AG04450 (cell line): ENCODE measurements at regions not wholly inside any gene's neighbourhood (a gene's known extent, or its start where the extent isn't known, plus 50 kb on each side); places are given as distances from the start of the nearest gene placed in this dataset.

Source experiments
- CTCF ChIA-PET: fragments of 300-600, 350-600 bp; formaldehyde crosslinking; extraction: SDS; loops from one replicate; lab custom pipeline; 2022; ENCODE audit warnings: antibody characterized with exemption, inconsistent platforms; lab: Charles Lee
- POLR2A ChIA-PET: fragments of 350-600 bp; formaldehyde crosslinking; extraction: SDS; loops from one replicate; lab custom pipeline; 2021; ENCODE audit warnings: antibody characterized with exemption, inconsistent platforms; lab: Yijun Ruan, JAX
- DNase-seq: peaks from one replicate; pipeline ENCODE4 v3.0.0-alpha.2; 2011; ENCODE audit warnings: low read depth, low spot score
- H3K27ac ChIP-seq: one replicate; pipeline ENCODE4 v1.5.1; 2012; ENCODE audit warnings: low read depth, low read length, control low read depth
- H3K27me3 ChIP-seq: one replicate; pipeline ENCODE4 v1.6.0; 2012; ENCODE audit warnings: low read length; ENCODE audit not compliant: control insufficient read depth, insufficient read depth
- H3K4me3 ChIP-seq: 2 replicates; pipeline ENCODE4 v1.5.1; 2011; ENCODE audit warnings: mild to moderate bottlenecking, low read depth, low read length, control low read depth
- H3K9me3 ChIP-seq: 2 replicates; pipeline ENCODE4 v1.5.1; 2012; ENCODE audit warnings: low read length; ENCODE audit not compliant: control insufficient read depth, insufficient read depth
- TF ChIP-seq, protein P1 (sequence below): IDR thresholded peaks from 2 replicates; pipeline ENCODE4 v1.5.1; 2011; ENCODE audit warnings: low read depth, low read length, control low read depth, inconsistent platforms

DNA sequence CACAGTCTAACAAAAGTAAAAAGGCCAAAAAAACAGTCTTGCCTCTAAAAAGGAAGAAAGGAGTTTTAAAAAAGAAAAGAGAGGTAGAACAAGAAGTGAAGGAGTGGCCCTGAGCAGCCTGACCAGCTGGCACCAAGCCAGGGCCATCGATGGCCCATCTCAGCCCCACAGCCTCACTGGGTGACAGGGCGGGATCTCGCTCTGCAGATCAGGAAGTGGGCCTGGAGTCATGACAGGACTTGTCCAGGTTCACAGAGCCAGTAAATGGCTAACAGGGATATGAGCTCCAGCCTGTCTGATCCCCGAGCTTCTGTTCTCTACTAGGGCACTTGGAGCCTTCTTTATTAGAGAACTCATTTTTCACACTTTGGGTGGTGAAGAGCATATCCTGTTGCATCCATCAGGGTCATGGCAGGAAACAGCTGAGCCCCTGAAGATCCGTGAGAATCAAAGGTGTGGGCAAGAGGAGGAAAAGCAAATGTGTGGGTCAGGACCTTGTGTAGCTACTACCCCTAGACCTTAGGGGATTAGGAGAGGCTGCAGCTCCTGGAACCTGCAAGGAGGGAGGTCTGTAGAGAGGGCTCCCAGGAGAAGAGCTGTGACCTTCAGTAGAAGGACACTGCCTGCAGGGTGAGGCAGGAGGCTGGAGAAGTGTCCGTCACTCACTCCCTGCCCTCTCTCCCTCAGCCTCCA lies 299.0 kb upstream of the MSX2 start:
- Histone ChIP-seq H3K27me3 (peaks cover 2% of the 10 kb centered on the region), H3K27ac (no peak overlapping the region), H3K4me3 (no peak overlapping the region), H3K9me3 (no peaks in the 10 kb centered on the region)
- POLR2A ChIA-PET = no interaction called here
- CTCF ChIA-PET = interaction anchor here (1.2 to 6.7 kb wide), 3 partner anchors 11 to 367 kb away, joined by 3 to 75 read pairs (median 7); no protein-coding TSS in a partner anchor
- DNase-seq = no peak
- TF ChIP-seq, protein P1, sequence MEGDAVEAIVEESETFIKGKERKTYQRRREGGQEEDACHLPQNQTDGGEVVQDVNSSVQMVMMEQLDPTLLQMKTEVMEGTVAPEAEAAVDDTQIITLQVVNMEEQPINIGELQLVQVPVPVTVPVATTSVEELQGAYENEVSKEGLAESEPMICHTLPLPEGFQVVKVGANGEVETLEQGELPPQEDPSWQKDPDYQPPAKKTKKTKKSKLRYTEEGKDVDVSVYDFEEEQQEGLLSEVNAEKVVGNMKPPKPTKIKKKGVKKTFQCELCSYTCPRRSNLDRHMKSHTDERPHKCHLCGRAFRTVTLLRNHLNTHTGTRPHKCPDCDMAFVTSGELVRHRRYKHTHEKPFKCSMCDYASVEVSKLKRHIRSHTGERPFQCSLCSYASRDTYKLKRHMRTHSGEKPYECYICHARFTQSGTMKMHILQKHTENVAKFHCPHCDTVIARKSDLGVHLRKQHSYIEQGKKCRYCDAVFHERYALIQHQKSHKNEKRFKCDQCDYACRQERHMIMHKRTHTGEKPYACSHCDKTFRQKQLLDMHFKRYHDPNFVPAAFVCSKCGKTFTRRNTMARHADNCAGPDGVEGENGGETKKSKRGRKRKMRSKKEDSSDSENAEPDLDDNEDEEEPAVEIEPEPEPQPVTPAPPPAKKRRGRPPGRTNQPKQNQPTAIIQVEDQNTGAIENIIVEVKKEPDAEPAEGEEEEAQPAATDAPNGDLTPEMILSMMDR = no peak

DNA sequence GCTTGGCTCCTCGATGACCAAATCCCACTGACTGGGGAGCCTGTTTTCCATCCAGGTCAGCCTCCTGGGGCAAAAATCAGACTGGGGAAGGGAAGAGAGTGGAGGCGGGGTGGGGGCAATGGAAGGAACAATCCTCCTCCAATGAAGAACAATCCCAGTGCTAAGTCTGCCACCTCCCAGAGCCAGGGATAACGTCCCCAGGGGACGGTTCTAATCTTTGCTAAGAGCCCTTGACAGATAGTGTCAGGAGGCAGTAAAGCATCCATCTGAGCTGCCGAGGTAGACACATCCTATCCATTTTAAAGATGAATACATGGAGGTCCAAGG lies 298.5 kb upstream of the MSX2 start:
- POLR2A ChIA-PET = no interaction called here
- TF ChIP-seq, protein P1 = no peak
- no peaks in the 10 kb centered on the region for H3K9me3 ChIP-seq
- no peak overlapping the region for H3K27ac ChIP-seq
- no peak overlapping the region for H3K4me3 ChIP-seq
- peaks cover 2% of the 10 kb centered on the region for H3K27me3 ChIP-seq
- no peak for DNase-seq
- CTCF ChIA-PET = interaction anchor here (1.2 to 2.1 kb wide), 2 partner anchors 11 to 367 kb away, joined by 3 to 7 read pairs; no protein-coding TSS in a partner anchor

DNA sequence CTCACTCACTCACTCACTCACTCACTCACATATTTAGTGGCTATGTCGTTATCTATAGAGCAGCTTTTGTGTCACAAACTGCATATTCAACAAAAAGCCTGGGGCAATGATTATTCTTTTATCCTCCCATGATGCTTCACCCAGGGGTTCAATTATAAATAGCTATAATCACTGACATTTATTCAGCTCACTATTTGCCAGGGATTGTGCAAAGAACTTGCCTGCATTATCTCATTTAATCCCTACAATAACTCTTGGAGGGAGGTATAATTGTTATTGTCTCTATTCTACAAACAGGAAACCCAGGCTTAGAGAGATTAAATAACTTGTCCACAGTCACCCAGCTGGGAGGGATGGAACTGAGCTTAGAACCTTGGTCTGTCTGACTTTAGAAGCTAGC lies 298.0 kb upstream of the MSX2 start:
- ChIA-PET POLR2A (no interaction called here), CTCF (interaction anchor here (1.2 to 2.1 kb wide), 3 partner anchors 10 to 366 kb away, joined by 3 to 7 read pairs (median 4); no protein-coding TSS in a partner anchor)
- TF ChIP-seq, protein P1 = no peak
- DNase-seq = no peak
- Histone ChIP-seq H3K27me3 (peaks cover 2% of the 10 kb centered on the region), H3K27ac (no peak overlapping the region), H3K9me3 (no peaks in the 10 kb centered on the region), H3K4me3 (no peak overlapping the region)

DNA sequence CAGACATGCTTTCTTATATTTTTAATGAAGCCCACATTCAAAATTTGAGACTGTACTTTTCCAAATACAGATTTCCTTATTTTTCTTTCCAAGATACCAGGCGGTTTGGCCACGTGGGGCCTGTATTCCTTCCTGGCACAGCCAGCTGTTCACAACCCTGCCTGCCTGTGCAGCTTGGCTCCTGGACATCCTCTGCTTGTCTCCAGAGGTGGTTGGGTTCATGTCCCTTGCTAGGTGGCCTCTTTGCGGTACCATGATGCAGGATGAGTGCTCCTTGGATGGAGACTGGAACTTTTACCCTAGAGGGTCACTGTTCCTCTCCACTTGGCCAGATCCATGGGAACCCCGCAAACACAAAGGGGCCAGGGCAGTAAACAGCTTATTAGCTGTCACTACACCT lies 297.5 kb upstream of the MSX2 start:
- TF ChIP-seq, protein P1 = no peak
- ChIA-PET POLR2A (no interaction called here), CTCF (interaction anchor here (1.4 to 2.1 kb wide), 2 partner anchors 310 to 366 kb away, joined by 4 to 7 read pairs; no protein-coding TSS in a partner anchor)
- Histone ChIP-seq H3K4me3 (no peak overlapping the region), H3K27ac (no peak overlapping the region), H3K27me3 (peaks cover 2% of the 10 kb centered on the region), H3K9me3 (no peaks in the 10 kb centered on the region)
- DNase-seq = no peak

DNA sequence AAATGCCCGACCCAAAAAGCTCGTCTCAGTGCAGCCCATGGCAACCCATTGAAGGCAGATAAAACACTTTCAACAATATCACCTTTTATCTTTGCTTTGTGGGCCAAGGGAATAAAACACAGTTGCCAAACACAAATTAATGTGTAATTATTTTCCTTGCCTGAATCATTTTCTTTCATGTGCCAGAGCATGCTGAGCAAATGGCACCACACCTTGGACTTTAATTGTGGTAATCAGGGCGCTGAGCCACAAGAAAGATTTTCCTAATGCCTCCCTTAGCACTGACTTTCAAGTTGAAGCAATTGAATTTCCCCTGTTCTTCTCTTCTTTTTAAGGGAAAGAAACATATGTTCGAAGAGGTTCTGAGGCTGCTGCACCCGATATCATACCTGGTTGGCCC lies 297.1 kb upstream of the MSX2 start:
- Histone ChIP-seq H3K27me3 (peaks cover 2% of the 10 kb centered on the region), H3K27ac (no peak overlapping the region), H3K4me3 (no peak overlapping the region), H3K9me3 (no peaks in the 10 kb centered on the region)
- CTCF ChIA-PET = interaction anchor here (1.4 kb wide), 1 partner anchor 309 kb away, joined by 4 read pairs; no protein-coding TSS in a partner anchor
- TF ChIP-seq, protein P1 = no peak
- DNase-seq = no peak
- POLR2A ChIA-PET = no interaction called here
